ENCODE measurements at regions not wholly inside any gene's neighbourhood (a gene's known extent, or its start where the extent isn't known, plus 50 kb on each side); places are given as distances from the start of the nearest gene placed in this dataset.

DNA sequence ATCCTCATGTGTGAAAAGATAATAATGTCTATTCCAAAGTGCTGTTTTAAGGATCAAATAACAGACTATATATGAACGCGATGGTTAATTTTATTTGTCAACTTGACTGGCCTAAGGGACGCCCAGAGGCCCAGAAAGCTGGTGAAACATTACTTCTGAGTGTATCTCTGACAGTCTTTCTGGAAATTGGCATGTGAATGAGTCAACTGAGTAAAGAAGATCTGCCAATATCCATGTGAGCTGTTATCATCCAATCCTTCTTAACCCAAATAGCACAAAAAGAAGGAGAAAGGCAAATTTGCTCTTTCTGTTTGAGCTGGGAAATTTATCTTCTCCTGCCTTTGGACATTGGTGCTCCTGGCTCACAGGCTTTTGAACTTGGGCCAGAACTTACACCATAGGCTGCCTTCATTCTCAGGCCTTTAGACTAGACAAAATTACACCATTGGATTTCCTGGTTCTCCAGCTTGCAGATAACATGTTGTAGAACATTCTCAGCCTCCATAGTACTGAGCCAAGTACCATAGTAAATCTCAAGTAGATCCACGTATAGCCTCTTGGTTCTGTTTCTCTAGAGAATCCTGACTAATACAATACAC lies 114.7 kb upstream of the DOCK10 start:
- in situ Hi-C loops (cut with HindIII; ENCODE audit: low sequenced_read_pairs) = no loop called here
- DNase-seq (ENCODE audit: low read depth) = no peak
- no peak overlapping the region for H3K4me3 ChIP-seq (ENCODE audit: low read depth, low read length)
- TF ChIP-seq, protein P1, sequence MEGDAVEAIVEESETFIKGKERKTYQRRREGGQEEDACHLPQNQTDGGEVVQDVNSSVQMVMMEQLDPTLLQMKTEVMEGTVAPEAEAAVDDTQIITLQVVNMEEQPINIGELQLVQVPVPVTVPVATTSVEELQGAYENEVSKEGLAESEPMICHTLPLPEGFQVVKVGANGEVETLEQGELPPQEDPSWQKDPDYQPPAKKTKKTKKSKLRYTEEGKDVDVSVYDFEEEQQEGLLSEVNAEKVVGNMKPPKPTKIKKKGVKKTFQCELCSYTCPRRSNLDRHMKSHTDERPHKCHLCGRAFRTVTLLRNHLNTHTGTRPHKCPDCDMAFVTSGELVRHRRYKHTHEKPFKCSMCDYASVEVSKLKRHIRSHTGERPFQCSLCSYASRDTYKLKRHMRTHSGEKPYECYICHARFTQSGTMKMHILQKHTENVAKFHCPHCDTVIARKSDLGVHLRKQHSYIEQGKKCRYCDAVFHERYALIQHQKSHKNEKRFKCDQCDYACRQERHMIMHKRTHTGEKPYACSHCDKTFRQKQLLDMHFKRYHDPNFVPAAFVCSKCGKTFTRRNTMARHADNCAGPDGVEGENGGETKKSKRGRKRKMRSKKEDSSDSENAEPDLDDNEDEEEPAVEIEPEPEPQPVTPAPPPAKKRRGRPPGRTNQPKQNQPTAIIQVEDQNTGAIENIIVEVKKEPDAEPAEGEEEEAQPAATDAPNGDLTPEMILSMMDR (IDR thresholded peaks at IDR 0.05; ENCODE audit: low read depth, low read length, missing control alignments) = no peak

- H3K4me3 ChIP-seq (ENCODE audit: low read depth, low read length) = no peak overlapping the region
- in situ Hi-C loops (cut with HindIII; ENCODE audit: low sequenced_read_pairs) = no loop called here
- DNase-seq (ENCODE audit: low read depth) = no peak
- TF ChIP-seq, protein P1 (IDR thresholded peaks at IDR 0.05; ENCODE audit: low read depth, low read length, missing control alignments) = no peak
Observed at GRCh38 chr2:225140723-225141122, 98.5 kb upstream of the DOCK10 start.

GRCh38 chr2:225137971-225138370 lies 95.7 kb upstream of the DOCK10 start:
- no peak for DNase-seq (ENCODE audit: low read depth)
- H3K4me3 ChIP-seq (ENCODE audit: low read depth, low read length) = no peak overlapping the region
- TF ChIP-seq, protein P1 (IDR thresholded peaks at IDR 0.05; ENCODE audit: low read depth, low read length, missing control alignments) = no peak
- in situ Hi-C loops (cut with HindIII; ENCODE audit: low sequenced_read_pairs) = no loop called here

DNA sequence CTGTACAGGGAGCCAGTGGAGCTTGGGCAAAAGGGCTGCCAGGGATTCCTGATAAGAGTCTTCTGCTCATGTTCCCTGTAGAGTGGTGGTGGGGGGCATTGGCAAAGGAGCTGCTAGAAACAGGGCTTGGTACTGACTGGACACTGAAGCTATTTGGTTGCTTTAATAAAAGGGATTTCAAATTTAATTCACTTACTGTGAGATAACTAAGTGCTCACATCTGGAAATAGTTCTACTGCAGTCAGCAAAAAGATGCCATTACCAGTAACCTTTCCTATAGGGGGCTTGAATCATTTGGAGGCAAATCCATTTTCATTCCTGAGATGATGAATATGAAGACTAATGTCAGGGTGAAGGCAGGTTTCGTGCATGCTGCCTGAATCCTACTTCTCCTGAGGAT lies 94.3 kb upstream of the DOCK10 start:
- no peak overlapping the region for H3K4me3 ChIP-seq (ENCODE audit: low read depth, low read length)
- no peak for DNase-seq (ENCODE audit: low read depth)
- TF ChIP-seq, protein P1 (IDR thresholded peaks at IDR 0.05; ENCODE audit: low read depth, low read length, missing control alignments) = no peak
- in situ Hi-C loops (cut with HindIII; ENCODE audit: low sequenced_read_pairs) = no loop called here

DNA sequence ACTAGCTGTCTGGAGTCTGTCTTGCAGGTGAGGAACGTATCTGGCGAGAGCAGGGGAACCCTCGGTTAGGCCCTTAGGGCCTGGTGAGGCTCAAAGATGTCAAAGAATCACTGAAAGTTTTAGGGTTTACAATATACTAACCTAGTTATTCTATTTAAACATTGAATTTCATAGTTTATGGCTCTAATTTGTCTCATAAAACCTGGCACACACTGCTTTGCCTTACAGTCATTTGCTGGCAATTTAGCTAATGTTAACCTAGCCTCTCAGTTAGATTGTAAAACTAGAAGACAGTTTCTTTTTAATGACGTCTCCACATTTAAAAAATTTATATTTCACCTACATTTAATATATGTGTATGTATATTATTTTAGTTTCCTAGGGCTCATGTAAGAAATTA lies 89.6 kb upstream of the DOCK10 start:
- TF ChIP-seq, protein P1 (IDR thresholded peaks at IDR 0.05; ENCODE audit: low read depth, low read length, missing control alignments) = no peak
- in situ Hi-C loops (cut with HindIII; ENCODE audit: low sequenced_read_pairs) = no loop called here
- DNase-seq (ENCODE audit: low read depth) = no peak
- H3K4me3 ChIP-seq (ENCODE audit: low read depth, low read length) = no peak overlapping the region

GRCh38 chr2:225130093-225130492 lies 87.8 kb upstream of the DOCK10 start:
- in situ Hi-C loops (cut with HindIII; ENCODE audit: low sequenced_read_pairs) = no loop called here
- TF ChIP-seq, protein P1 (IDR thresholded peaks at IDR 0.05; ENCODE audit: low read depth, low read length, missing control alignments) = no peak
- no peak for DNase-seq (ENCODE audit: low read depth)
- no peak overlapping the region for H3K4me3 ChIP-seq (ENCODE audit: low read depth, low read length)

All from astrocyte of the cerebellum (primary cell).